Right atrium auricular region (tissue), 2 donors: ENCODE measurements at regions not wholly inside any gene's neighbourhood (a gene's known extent, or its start where the extent isn't known, plus 50 kb on each side); places are given as distances from the start of the nearest gene placed in this dataset.

Experiments
- DNase-seq: peaks from one replicate; pipeline ENCODE4 v3.0.0-alpha.2; 2019; ENCODE audit warnings: low spot score
- H3K27ac ChIP-seq, 2 donors: fragments of 200-600 bp; sonication (generic); 1 replicate in 1 of 2; 2 replicates in 1 of 2; pipeline ENCODE4 v1.5.1; 2016 to 2019
- H3K27me3 ChIP-seq, 2 donors: fragments of 200-600 bp; sonication (generic); one replicate each; pipeline versions ENCODE4 v1.5.1 to v1.6.0; 2017 to 2019
- H3K36me3 ChIP-seq: fragments of 200-600 bp; sonication (generic); one replicate; pipeline ENCODE4 v1.5.1; 2016
- H3K4me1 ChIP-seq, 2 donors: fragments of 200-600 bp; sonication (generic); one replicate each; pipeline versions ENCODE4 v1.5.1 to v1.6.0; 2017 to 2019
- H3K4me3 ChIP-seq, 2 donors: fragments of 200-600 bp; sonication (generic); 1 replicate in 1 of 2; 2 replicates in 1 of 2; pipeline ENCODE4 v1.5.1; 2017 to 2019; ENCODE audit warnings: mild to moderate bottlenecking in 1 of 2, moderate library complexity in 1 of 2
- H3K9me3 ChIP-seq, 2 donors: fragments of 200-600 bp; sonication (generic); one replicate each; pipeline ENCODE4 v1.5.1; 2019
- TF ChIP-seq, protein P1 (sequence below), 2 donors: fragments of 200-600 bp; sonication (generic); IDR thresholded peaks; one replicate each; pipeline ENCODE4 v1.5.1; 2019; ENCODE audit warnings: antibody characterized with exemption in 2 of 2

DNA sequence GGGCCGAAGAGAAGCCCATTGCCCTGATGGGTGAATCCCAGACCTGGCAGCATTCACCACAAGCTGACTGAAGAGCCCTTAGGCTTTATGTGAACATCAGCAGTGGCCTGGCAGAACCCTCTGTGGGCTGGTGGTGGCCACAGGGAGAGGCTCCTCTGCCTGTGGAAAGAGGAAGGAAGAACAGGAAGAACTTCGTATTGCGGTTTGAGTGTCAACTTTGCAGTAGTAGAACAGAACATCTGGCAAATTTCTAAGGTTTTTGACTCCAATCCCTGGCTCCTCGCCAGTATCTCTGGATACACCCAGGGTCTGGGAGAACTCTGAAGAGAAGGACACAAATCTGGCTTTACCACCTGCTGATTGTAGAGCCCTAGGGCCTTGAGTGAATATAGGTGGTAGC, 356.4 kb upstream of the GRAMD2B start:
- no peaks in the 10 kb centered on the region for H3K27me3 ChIP-seq
- H3K4me3 ChIP-seq = no peak overlapping the region
- DNase-seq = no peak
- no peaks in the 10 kb centered on the region for H3K4me1 ChIP-seq
- H3K9me3 ChIP-seq = no peaks in the 10 kb centered on the region
- H3K36me3 ChIP-seq = no peaks in the 10 kb centered on the region
- no peak overlapping the region for H3K27ac ChIP-seq
- TF ChIP-seq, protein P1, sequence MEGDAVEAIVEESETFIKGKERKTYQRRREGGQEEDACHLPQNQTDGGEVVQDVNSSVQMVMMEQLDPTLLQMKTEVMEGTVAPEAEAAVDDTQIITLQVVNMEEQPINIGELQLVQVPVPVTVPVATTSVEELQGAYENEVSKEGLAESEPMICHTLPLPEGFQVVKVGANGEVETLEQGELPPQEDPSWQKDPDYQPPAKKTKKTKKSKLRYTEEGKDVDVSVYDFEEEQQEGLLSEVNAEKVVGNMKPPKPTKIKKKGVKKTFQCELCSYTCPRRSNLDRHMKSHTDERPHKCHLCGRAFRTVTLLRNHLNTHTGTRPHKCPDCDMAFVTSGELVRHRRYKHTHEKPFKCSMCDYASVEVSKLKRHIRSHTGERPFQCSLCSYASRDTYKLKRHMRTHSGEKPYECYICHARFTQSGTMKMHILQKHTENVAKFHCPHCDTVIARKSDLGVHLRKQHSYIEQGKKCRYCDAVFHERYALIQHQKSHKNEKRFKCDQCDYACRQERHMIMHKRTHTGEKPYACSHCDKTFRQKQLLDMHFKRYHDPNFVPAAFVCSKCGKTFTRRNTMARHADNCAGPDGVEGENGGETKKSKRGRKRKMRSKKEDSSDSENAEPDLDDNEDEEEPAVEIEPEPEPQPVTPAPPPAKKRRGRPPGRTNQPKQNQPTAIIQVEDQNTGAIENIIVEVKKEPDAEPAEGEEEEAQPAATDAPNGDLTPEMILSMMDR (IDR thresholded peaks at IDR 0.05) = no peak

DNA sequence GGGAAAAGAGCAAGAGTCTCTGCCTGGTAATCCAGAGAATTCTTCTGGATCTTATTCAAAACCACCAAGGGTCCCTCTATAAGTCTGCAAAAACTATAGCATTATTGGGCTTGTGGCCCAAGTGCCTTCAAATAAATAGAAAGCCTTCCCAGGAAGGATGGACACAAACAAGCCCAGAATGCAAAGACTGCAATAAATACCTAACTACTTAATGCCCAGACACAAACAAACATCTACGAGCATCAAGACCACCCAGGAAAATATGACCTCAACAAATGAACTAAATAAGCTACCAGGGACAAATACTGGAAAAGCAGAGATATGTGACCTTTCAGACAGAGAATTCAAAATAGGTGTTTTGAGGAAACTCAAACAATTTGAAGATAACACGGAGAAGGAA, 355.8 kb upstream of the GRAMD2B start:
- Histone ChIP-seq H3K36me3 (no peaks in the 10 kb centered on the region), H3K27ac (no peak overlapping the region), H3K4me1 (no peaks in the 10 kb centered on the region), H3K9me3 (no peaks in the 10 kb centered on the region), H3K4me3 (no peak overlapping the region), H3K27me3 (no peaks in the 10 kb centered on the region)
- no peak for DNase-seq
- TF ChIP-seq, protein P1 (IDR thresholded peaks at IDR 0.05) = no peak

DNA sequence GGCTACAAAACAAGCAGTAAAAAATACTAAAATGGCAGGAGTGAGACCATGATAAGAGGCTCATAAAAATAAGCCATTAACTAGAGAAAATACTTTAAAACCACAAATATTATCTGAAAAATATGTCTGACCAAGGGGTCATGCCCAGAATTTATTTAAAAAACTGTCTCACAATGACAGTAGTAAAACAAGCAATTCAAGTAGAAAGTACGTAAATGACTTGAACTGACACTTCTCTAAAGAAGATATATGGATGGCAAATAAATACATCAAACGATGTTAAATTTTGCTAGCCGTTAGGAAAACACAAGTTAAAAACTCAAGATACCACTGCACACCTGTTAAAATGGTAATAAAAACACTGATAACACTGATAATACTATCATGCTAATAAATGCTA, 353.9 kb upstream of the GRAMD2B start:
- peaks cover 0 to 8% of the 10 kb centered on the region in 2 donors for H3K9me3 ChIP-seq
- no peaks in the 10 kb centered on the region for H3K36me3 ChIP-seq
- no peak overlapping the region for H3K27ac ChIP-seq
- no peaks in the 10 kb centered on the region for H3K4me1 ChIP-seq
- no peak for DNase-seq
- no peaks in the 10 kb centered on the region for H3K27me3 ChIP-seq
- TF ChIP-seq, protein P1 (IDR thresholded peaks at IDR 0.05) = no peak
- no peak overlapping the region for H3K4me3 ChIP-seq

DNA sequence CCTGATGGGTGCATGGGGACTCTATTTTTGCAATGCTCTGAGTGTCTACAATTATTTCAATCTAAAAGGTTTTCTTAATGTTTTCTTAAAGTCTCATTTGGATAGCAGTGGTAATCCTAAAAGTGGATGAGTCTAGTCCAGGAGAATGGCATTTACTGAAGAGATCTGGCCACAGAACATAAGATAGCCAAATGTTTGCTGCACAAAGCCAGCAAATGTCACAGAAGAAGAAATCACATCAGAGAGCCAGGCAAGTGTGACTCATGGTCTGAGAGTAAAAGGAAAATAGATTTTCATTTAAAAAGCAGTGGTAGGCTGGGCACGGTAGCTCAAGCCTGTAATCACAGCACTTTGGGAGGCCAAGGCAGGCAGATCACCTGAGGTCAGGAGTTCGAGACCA, 352.7 kb upstream of the GRAMD2B start:
- Histone ChIP-seq H3K27me3 (no peaks in the 10 kb centered on the region), H3K36me3 (no peaks in the 10 kb centered on the region), H3K27ac (no peak overlapping the region), H3K4me1 (no peaks in the 10 kb centered on the region), H3K4me3 (no peak overlapping the region), H3K9me3 (peaks cover 0 to 8% of the 10 kb centered on the region in 2 donors)
- no peak for DNase-seq
- TF ChIP-seq, protein P1 (IDR thresholded peaks at IDR 0.05) = no peak

DNA sequence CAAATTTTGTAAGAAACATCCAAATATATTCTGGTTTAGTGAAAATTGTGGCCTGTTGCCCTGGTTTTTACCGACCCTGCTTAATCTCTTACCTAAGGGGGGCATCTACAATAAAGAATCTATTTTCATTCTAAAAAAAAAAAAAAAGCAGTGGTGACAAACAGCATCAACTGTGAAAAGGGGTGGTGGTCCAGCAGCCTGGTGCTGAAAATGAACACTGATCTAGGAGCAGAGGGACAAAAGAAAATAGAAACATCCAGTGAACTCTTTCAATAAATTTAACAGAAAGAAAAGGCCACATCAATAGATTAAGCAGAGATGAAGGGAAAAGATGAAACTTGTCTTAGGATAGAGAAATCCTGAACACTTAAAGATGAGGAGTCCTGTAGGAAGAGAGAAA, 348.7 kb upstream of the GRAMD2B start:
- TF ChIP-seq, protein P1 (IDR thresholded peaks at IDR 0.05) = no peak
- no peaks in the 10 kb centered on the region for H3K36me3 ChIP-seq

DNA sequence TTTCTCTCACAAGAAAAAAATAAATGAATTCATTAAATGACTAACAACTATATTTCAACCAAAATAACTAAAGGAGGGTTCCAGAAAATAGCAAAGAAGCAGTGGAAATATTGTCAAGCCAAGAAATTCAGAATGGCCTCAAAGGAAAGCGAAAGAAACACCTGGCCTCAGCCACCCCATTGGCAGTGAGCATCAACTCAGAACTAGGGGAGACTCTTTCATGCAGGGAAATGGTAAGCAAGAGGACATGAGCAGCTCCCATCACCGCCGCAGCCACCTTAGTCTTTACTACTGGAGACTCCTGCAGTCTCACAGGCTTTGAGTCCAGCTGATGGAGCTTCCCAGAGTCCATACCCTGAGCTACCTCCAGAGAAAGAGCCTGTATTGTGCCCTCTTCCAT, 343.9 kb upstream of the GRAMD2B start:
- Histone ChIP-seq H3K27ac (no peak overlapping the region), H3K4me1 (no peaks in the 10 kb centered on the region), H3K4me3 (no peak overlapping the region), H3K27me3 (no peaks in the 10 kb centered on the region), H3K9me3 (peaks cover 0 to 23% of the 10 kb centered on the region in 2 donors), H3K36me3 (no peaks in the 10 kb centered on the region)
- TF ChIP-seq, protein P1 (IDR thresholded peaks at IDR 0.05) = no peak
- DNase-seq = no peak

More for the DNA sequence above, 348.7 kb upstream of the GRAMD2B start:
- no peak for DNase-seq
- Histone ChIP-seq H3K27ac (no peak overlapping the region), H3K27me3 (no peaks in the 10 kb centered on the region), H3K9me3 (peaks cover 0 to 8% of the 10 kb centered on the region in 2 donors), H3K4me3 (no peak overlapping the region), H3K4me1 (no peaks in the 10 kb centered on the region)
